HCT116 (cell line): ENCODE measurements at regions not wholly inside any gene's neighbourhood (a gene's known extent, or its start where the extent isn't known, plus 50 kb on each side); places are given as distances from the start of the nearest gene placed in this dataset.

Experiments
- ATAC-seq: fragments of 200-7000 bp; cut with Tn5 transposase; 2 replicates; pipeline ENCODE4 v1.9.1; 2020; ENCODE audit warnings: mild to moderate bottlenecking, moderate library complexity
- BruUV-seq: library from RNA; stranded (reverse); fragments of 400-500 nt; replicated peaks from 2 replicates; lab custom pipeline; 2021; lab: Mats Ljungman, UMichigan
- CTCF ChIA-PET: fragments of 300-600 bp; sonication (Branson Sonifier 250); formaldehyde crosslinking; loops from one replicate; lab custom pipeline; 2021; ENCODE audit warnings: antibody characterized with exemption; lab: Charles Lee
- POLR2A ChIA-PET: fragments of 300-600, 350-600 bp; sonication (Branson Sonifier 250); formaldehyde crosslinking; loops from one replicate; lab custom pipeline; 2021; ENCODE audit warnings: antibody characterized with exemption; lab: Charles Lee
- RAD21 ChIA-PET, 2 experiments: fragments of 300-600 bp; sonication (Branson Sonifier 250); formaldehyde crosslinking; loops; one replicate each; lab custom pipeline; 2023; ENCODE audit warnings: low total read pairs in 2 of 2; ENCODE audit not compliant: uncharacterized antibody in 2 of 2, unreplicated experiment in 2 of 2, low non-redundant PET in 1 of 2; lab: Charles Lee
- DNase-seq: peaks from one replicate; pipeline ENCODE4 v3.0.0-alpha.2; 2010; ENCODE audit warnings: low read depth, low spot score
- H2AFZ ChIP-seq: fragments of 200-600 bp; shearing (Covaris generic), sonication (generic); 2 replicates; pipeline ENCODE4 v1.6.1; 2017; ENCODE audit warnings: low read depth, mixed run types, mixed read lengths, antibody characterized with exemption, low read length; ENCODE audit not compliant: poor library complexity, severe bottlenecking
- H3K27ac ChIP-seq: 2 replicates; pipeline ENCODE4 v1.5.1; 2012; ENCODE audit warnings: low read depth, low read length
- H3K27me3 ChIP-seq: fragments of 200-600 bp; sonication (generic); 2 replicates; pipeline ENCODE4 v1.6.1; 2016; ENCODE audit warnings: mixed run types, low read length, mixed read lengths; ENCODE audit not compliant: insufficient read depth
- H3K36me3 ChIP-seq, 2 experiments: fragments of 200-500 bp in 1 of 2; fragments of 200-600 bp in 1 of 2; sonication (Bioruptor generic) in 1 of 2; sonication (generic) in 1 of 2; 2 replicates each; pipeline versions ENCODE4 v1.5.1 to v1.6.1; 2014 to 2016; ENCODE audit warnings: low read length in 2 of 2, inconsistent platforms in 1 of 2, mixed read lengths in 1 of 2, mixed run types in 1 of 2; ENCODE audit not compliant: insufficient read depth in 2 of 2, control insufficient read depth in 1 of 2
- H3K4me1 ChIP-seq, 2 experiments: fragments of 200-600 bp in 1 of 2; sonication (generic) in 1 of 2; 2 replicates each; pipeline versions ENCODE4 v1.5.1 to v1.6.1; 2012 to 2017; ENCODE audit warnings: low read length in 2 of 2, inconsistent platforms in 1 of 2, mild to moderate bottlenecking in 1 of 2, mixed read lengths in 1 of 2, mixed run types in 1 of 2, moderate library complexity in 1 of 2; ENCODE audit not compliant: insufficient read depth in 2 of 2, control insufficient read depth in 1 of 2
- H3K4me2 ChIP-seq: fragments of 200-600 bp; sonication (generic); 2 replicates; pipeline ENCODE4 v1.6.1; 2017; ENCODE audit warnings: mixed run types, low read length, mixed read lengths
- H3K4me3 ChIP-seq, 2 experiments: fragments of 200-600 bp in 1 of 2; sonication (generic) in 1 of 2; replicated peaks in 1 of 2; 2 replicates each; pipeline ENCODE4 v1.5.1; 2011 to 2016; ENCODE audit warnings: low read length in 2 of 2, control low read depth in 1 of 2, low read depth in 1 of 2, mild to moderate bottlenecking in 1 of 2, mixed read lengths in 1 of 2, mixed run types in 1 of 2
- H3K79me2 ChIP-seq: fragments of 200-600 bp; sonication (generic); 2 replicates; pipeline ENCODE4 v1.6.1; 2017; ENCODE audit warnings: mild to moderate bottlenecking, mixed run types, low read length, moderate library complexity, mixed read lengths; ENCODE audit not compliant: insufficient read depth
- H3K9ac ChIP-seq: fragments of 200-600 bp; sonication (generic); 2 replicates; pipeline ENCODE4 v1.6.1; 2016; ENCODE audit warnings: low read length, mixed read lengths
- H3K9me2 ChIP-seq: fragments of 200-600 bp; sonication (generic), shearing (Covaris generic); 2 replicates; pipeline ENCODE4 v1.6.1; 2017; ENCODE audit warnings: mixed run types, mild to moderate bottlenecking, moderate library complexity; ENCODE audit not compliant: insufficient read depth
- H3K9me3 ChIP-seq, 2 experiments: fragments of 200-500 bp in 1 of 2; fragments of 200-600 bp in 1 of 2; sonication (Bioruptor generic) in 1 of 2; sonication (generic) in 1 of 2; 2 replicates each; pipeline ENCODE4 v1.6.1; 2014 to 2017; ENCODE audit warnings: low read length in 2 of 2, mixed read lengths in 2 of 2, inconsistent platforms in 1 of 2, low read depth in 1 of 2, mild to moderate bottlenecking in 1 of 2, mixed run types in 1 of 2, moderate library complexity in 1 of 2; ENCODE audit not compliant: control insufficient read depth in 1 of 2, insufficient read depth in 1 of 2
- H4K20me1 ChIP-seq: fragments of 200-600 bp; sonication (generic), shearing (Covaris generic); 2 replicates; pipeline ENCODE4 v1.6.1; 2017; ENCODE audit warnings: mixed run types, mild to moderate bottlenecking, moderate library complexity; ENCODE audit not compliant: insufficient read depth
- CTCF ChIP-seq, 3 experiments: fragments of 200-600 bp in 1 of 3; sonication (generic) in 1 of 3; IDR thresholded peaks in 2 of 3; conservative IDR thresholded peaks in 1 of 3; 2 replicates each; pipeline ENCODE4 v1.5.1; 2012 to 2017; ENCODE audit warnings: low read depth in 2 of 3, low read length in 2 of 3, antibody characterized with exemption in 1 of 3, borderline replicate concordance in 1 of 3, control low read depth in 1 of 3, mild to moderate bottlenecking in 1 of 3, mixed read lengths in 1 of 3, mixed run types in 1 of 3, moderate library complexity in 1 of 3; ENCODE audit not compliant: insufficient read depth in 1 of 3
- EGR1 ChIP-seq: IDR thresholded peaks from 2 replicates; pipeline ENCODE4 v1.6.1; 2012; ENCODE audit warnings: low read depth
- EZH2phosphoT487 ChIP-seq: fragments of 200-600 bp; IDR thresholded peaks from 2 replicates; pipeline ENCODE4 v1.6.1; 2018; ENCODE audit warnings: antibody characterized with exemption, borderline replicate concordance
- POLR2A ChIP-seq: IDR thresholded peaks from 2 replicates; pipeline ENCODE4 v1.7.0; 2011; ENCODE audit warnings: borderline replicate concordance; ENCODE audit not compliant: insufficient read depth, insufficient read length; ENCODE audit errors: extremely low read depth
- POLR2AphosphoS5 ChIP-seq: IDR thresholded peaks from 2 replicates; pipeline ENCODE4 v1.6.1; 2011; ENCODE audit warnings: mild to moderate bottlenecking, low read depth, low read length, moderate library complexity
- REST ChIP-seq: IDR thresholded peaks from 2 replicates; pipeline ENCODE4 v1.6.1; 2012; ENCODE audit warnings: low read depth
- SIN3A ChIP-seq: IDR thresholded peaks from 2 replicates; pipeline ENCODE4 v1.6.1; 2012; ENCODE audit warnings: low read depth
- SRF ChIP-seq: IDR thresholded peaks from 2 replicates; pipeline ENCODE4 v1.6.1; 2012; ENCODE audit warnings: low read depth
- intact Hi-C: fragments of 100-400 bp; cut with micrococcal nuclease; formaldehyde crosslinking; loops from 2 replicates; pipeline ENCODE4 v1.10.0; 2022

GRCh38 chr5:62684310-62684709 is 105.7 kb downstream of the LRRC70 start:
- H3K4me1 ChIP-seq = no peaks in the 10 kb centered on the region
- BruUV-seq = no TSS peak
- RAD21 ChIA-PET = no interaction called here
- ATAC-seq = no peak
- no peaks in the 10 kb centered on the region for H3K36me3 ChIP-seq
- H2AFZ ChIP-seq = no peak overlapping the region
- H3K27ac ChIP-seq = no peak overlapping the region
- no peaks in the 10 kb centered on the region for H3K27me3 ChIP-seq
- DNase-seq = no peak
- no peak overlapping the region for H3K4me3 ChIP-seq
- H3K9me2 ChIP-seq = no peaks in the 10 kb centered on the region
- no peaks in the 10 kb centered on the region for H3K79me2 ChIP-seq
- intact Hi-C loops = no loop called here
- no peaks in the 10 kb centered on the region for H4K20me1 ChIP-seq
- CTCF ChIA-PET = no interaction called here
- no peak overlapping the region for H3K4me2 ChIP-seq
- POLR2A ChIA-PET = no interaction called here
- TF ChIP-seq CTCF (IDR thresholded peaks at IDR 0.05 in 2 of 3, conservative IDR thresholded peaks at IDR 0.05 in 1 of 3; ENCODE audit: borderline replicate concordance in 1 of 3, insufficient read depth in 1 of 3, low read depth in 2 of 3, low read length in 2 of 3) = no peak
- no peak overlapping the region for H3K9ac ChIP-seq
- no peaks in the 10 kb centered on the region for H3K9me3 ChIP-seq

- ATAC-seq (no peak), DNase-seq (no peak)
- no peaks in the 10 kb centered on the region for H3K79me2 ChIP-seq
- TF ChIP-seq REST = no peak
- TF ChIP-seq EZH2phosphoT487 = no peak
- no peak for TF ChIP-seq POLR2AphosphoS5
- TF ChIP-seq EGR1 = no peak
- TF ChIP-seq SIN3A = no peak
- TF ChIP-seq SRF = no peak
- TF ChIP-seq POLR2A = no peak
- no peak overlapping the region for H3K4me2 ChIP-seq
- no peaks in the 10 kb centered on the region for H3K36me3 ChIP-seq
- H3K27me3 ChIP-seq = no peaks in the 10 kb centered on the region
- H3K27ac ChIP-seq = no peak overlapping the region
- H3K4me3 ChIP-seq = no peak overlapping the region
- RAD21 ChIA-PET = no interaction called here
- CTCF ChIA-PET = no interaction called here
- no peak overlapping the region for H3K9ac ChIP-seq
- H3K9me3 ChIP-seq = no peaks in the 10 kb centered on the region; a peak in 1 of 4 replicates
- H4K20me1 ChIP-seq = no peaks in the 10 kb centered on the region
- H3K4me1 ChIP-seq = no peaks in the 10 kb centered on the region
- intact Hi-C loops = no loop called here
- POLR2A ChIA-PET = no interaction called here
- BruUV-seq = no TSS peak
- H2AFZ ChIP-seq = no peak overlapping the region
- no peaks in the 10 kb centered on the region for H3K9me2 ChIP-seq
Observed at GRCh38 chr5:62682059-62682458, 103.4 kb downstream of the LRRC70 start.
